Astrocyte of the cerebellum (primary cell): ENCODE measurements at regions not wholly inside any gene's neighbourhood (a gene's known extent, or its start where the extent isn't known, plus 50 kb on each side); places are given as distances from the start of the nearest gene placed in this dataset.

ENCODE experiments used
- DNase-seq: peaks from one replicate; pipeline ENCODE4 v3.0.0-alpha.2; 2011; ENCODE audit warnings: low read depth
- H3K4me3 ChIP-seq: 2 replicates; pipeline ENCODE4 v1.5.1; 2011; ENCODE audit warnings: mild to moderate bottlenecking, low read depth, low read length, moderate library complexity
- CTCF ChIP-seq: IDR thresholded peaks from 2 replicates; pipeline ENCODE4 v1.5.1; 2012; ENCODE audit warnings: low read length, low read depth, moderate library complexity, mild to moderate bottlenecking; ENCODE audit errors: missing control alignments
- in situ Hi-C: cut with HindIII; loops from 2 replicates; pipeline ENCODE4 v1.10.0; 2017; ENCODE audit warnings: low sequenced_read_pairs

DNA sequence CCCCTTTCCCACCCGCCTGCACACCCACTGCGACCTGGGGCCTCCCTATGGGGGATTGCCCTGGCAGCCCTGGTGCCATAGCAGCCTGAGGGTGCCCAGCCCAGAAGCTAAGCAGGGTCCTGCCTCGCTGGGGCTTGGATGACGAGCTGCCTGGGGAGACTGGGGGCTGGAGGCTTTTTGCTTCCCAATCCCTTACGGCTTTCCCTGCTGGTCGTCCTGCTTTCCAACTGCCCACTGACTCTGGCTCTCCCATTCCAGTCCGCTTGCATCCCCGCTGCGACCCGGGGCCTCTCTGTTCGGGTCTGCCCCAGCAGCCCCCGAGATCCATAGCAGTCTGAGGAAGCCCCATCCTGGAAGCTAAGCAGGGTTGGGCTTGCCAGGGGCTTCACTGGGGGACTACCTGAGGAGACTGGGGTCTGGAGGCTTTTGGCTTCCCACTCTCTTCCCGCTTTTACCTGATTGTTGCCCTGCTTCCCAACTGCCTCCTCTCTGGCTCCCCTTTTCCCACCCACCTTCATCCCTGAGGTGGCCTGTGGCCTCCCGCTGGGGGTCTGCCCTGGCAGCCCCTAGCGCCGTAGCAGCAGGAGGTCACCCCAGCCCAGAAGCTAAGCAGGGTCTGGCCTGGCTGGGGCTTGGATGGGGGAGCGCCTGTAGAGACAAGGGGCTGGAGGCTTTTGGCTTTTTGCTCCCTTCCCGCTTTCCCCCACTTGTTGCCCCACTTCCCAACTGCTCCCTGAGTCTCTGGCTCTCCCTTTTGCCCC lies 2292.8 kb downstream of the TP53TG3F start:
- DNase-seq: no peak
- TF ChIP-seq CTCF: no peak
- in situ Hi-C loops: no loop called here
- no peak overlapping the region for H3K4me3 ChIP-seq

GRCh38 chr16:35752773-35753558 lies 2293.6 kb downstream of the TP53TG3F start:
- DNase-seq: no peak
- TF ChIP-seq CTCF: no peak
- in situ Hi-C loops: no loop called here
- no peak overlapping the region for H3K4me3 ChIP-seq

- TF ChIP-seq CTCF: no peak
- DNase-seq: no peak
- in situ Hi-C loops: no loop called here
- no peak overlapping the region for H3K4me3 ChIP-seq
Observed at GRCh38 chr16:35753559-35754390, 2294.4 kb downstream of the TP53TG3F start.

DNA sequence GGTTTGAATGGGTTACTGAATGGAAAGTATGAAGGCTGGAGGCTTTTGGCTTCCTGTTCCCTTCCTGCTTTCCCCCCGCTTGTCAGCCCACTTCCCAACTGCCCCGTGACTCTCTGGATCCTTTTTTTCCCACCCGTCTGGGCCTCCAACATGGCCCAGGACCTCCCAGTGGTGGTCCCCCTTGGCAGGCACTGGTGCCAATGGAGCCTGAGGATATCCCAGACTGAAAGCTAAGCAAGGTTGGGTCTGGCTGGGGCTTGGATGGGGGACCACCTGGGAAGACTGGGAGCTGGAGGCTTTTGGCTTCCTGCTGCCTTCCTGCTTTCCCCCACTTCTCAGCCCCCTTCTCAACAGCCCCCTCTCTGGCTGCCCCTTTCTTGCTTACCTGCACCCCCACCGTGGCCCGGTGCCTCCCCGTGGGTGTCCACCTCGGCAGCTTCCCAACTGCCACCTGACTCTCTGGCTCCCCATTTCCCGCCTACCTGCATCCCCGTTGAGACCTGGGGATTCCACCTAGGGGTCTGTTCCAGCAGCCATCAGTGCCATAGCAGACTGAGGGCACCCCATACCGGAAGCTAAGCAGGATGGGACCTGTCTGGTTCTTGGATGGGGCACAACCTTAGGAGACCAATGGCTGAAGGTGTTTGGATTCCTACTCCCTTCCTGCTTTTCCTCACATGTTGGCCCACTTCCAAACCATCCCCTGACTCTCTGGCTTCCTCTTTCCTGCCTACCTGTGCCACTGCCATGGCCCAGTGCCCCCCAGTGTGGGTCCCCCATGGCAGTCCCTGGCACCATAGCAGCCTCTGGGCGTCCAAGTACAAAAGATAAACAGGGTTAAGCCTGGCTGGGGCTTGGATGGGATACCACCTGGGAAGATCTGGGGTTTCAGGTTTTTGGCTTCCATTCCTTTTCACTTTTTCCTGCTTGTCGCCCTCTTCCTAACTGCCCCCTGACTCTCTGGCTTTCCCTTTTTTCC lies 2295.3 kb downstream of the TP53TG3F start:
- in situ Hi-C loops: no loop called here
- no peak for DNase-seq
- no peak overlapping the region for H3K4me3 ChIP-seq
- TF ChIP-seq CTCF: no peak

- no peak for DNase-seq
- TF ChIP-seq CTCF: no peak
- in situ Hi-C loops: no loop called here
- no peak overlapping the region for H3K4me3 ChIP-seq
Observed at GRCh38 chr16:35788381-35788780, 2329.0 kb downstream of the TP53TG3F start.
